ENCODE measurements at regions not wholly inside any gene's neighbourhood (a gene's known extent, or its start where the extent isn't known, plus 50 kb on each side); places are given as distances from the start of the nearest gene placed in this dataset.

DNA sequence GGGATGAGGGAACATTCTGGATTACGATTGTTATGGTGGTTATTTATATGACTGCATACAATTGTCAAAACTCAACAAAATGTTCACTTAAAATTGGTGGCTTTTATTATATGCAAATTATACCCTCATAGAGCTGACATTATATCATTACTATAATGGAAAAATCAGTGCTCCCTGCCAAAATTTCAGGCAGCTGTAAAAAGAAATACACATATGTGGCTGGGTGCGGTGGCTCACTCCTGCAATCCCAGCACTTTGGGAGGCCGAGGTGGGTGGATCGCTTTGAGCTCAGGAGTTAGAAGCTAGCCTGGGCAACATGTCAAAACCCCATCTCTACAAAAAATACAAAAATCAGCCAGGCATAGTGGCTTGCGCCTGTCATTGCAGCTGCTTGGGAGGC lies 75.8 kb upstream of the SULF2 start:
- Histone ChIP-seq H3K4me1 (no peaks in the 10 kb centered on the region), H3K4me3 (no peak overlapping the region), H3K36me3 (no peaks in the 10 kb centered on the region), H3K27ac (no peak overlapping the region), H3K9me3 (no peaks in the 10 kb centered on the region), H3K27me3 (no peaks in the 10 kb centered on the region)
- TF ChIP-seq CTCF (IDR thresholded peaks at IDR 0.05) = no peak
- WGBS, 2 donors = 85 to 88% methylated on average over 5 of the region's 5 CpGs
- ATAC-seq = no peak
- intact Hi-C loops (cut with DNase I) = no loop called here
- no peak for DNase-seq
- no peak for FAIRE-seq

- no peak for DNase-seq
- Histone ChIP-seq H3K4me1 (no peaks in the 10 kb centered on the region), H3K27me3 (no peaks in the 10 kb centered on the region), H3K4me3 (no peak overlapping the region), H3K27ac (no peak overlapping the region), H3K36me3 (no peaks in the 10 kb centered on the region), H3K9me3 (no peaks in the 10 kb centered on the region)
- FAIRE-seq = no peak
- 68 to 79% methylated on average over 14 of the region's 14 CpGs for WGBS, 2 donors
- no peak for ATAC-seq
- TF ChIP-seq CTCF (IDR thresholded peaks at IDR 0.05) = no peak
- intact Hi-C loops (cut with DNase I) = no loop called here
Measured at GRCh38 chr20:47860049-47860830, 75.0 kb upstream of the SULF2 start.

DNA sequence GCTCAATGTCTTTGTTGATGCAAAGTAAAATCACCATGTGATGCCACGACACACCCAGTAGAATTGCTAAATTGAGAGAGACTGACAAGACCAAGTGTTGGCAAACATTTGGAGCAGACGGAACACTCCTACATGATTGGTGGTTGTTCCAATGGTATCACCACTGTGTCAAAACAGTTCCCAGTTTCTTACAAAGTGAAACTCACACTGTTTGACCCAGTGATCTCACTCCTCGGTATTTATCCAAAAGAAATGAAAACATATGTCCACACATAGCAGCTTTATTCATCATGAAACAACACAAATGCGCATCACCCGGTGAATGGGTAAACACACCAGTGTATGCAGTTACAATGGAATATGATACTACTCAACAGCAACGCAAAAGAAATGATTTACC lies 74.0 kb upstream of the SULF2 start:
- no peak for FAIRE-seq
- no peaks in the 10 kb centered on the region for H3K9me3 ChIP-seq

DNA sequence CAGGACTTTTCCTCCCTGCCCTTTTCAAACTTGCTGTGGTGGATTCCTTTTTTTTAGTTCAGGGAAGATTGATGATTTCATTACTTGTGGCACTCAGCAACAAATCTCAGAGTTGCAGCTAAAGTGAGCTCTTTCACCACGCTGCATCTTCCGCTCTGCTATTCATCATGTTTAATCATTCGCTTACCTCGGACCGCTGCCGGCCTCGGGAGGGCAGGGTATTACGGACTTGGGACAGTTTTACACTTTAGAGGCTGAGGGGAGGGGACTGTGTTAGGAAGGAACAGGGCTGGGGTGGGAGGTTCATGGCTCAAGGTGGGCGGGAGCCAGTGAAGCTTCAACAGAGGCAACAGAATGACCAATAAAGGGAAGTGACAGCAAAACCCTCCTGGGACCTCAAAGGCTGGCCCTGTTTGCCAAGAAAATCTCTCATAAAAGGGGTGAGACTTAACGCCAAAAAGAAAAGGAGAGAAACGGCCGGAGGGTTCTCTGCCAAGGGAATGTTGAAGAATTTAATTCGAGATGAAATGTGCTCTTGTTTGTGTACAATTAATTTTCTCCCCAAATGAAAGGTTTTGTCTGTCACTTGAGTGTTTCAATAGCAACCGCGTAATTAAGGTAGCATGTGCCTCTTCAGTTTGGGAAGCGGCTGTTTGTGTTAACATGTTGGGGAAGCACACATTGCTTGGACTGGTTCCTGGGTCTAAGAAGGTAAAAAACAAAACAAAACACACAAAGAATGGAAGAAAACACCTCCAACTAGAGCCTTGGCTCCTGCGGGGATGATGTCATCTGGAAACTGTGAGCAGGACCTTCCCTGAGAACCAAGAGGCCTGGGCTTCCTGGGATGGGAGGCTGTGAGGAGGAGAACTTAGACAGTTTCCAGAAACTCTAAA lies 72.5 kb upstream of the SULF2 start:
- H3K4me3 ChIP-seq = no peak overlapping the region
- ATAC-seq (peak in 3 of 4 donors; percentile 41 to 70 (median 54)), DNase-seq (no peak), FAIRE-seq (no peak)
- WGBS, 2 donors = 24 to 25% methylated on average over 17 of the region's 17 CpGs
- no peaks in the 10 kb centered on the region for H3K9me3 ChIP-seq
- no peaks in the 10 kb centered on the region for H3K36me3 ChIP-seq
- peak overlapping the region in 1 of 4 donors; percentile 52 for H3K27ac ChIP-seq
- no peaks in the 10 kb centered on the region for H3K27me3 ChIP-seq
- no peak for TF ChIP-seq CTCF (IDR thresholded peaks at IDR 0.05)
- no peaks in the 10 kb centered on the region for H3K4me1 ChIP-seq
- intact Hi-C loops (cut with DNase I) = no loop called here

More for the DNA sequence above, 74.0 kb upstream of the SULF2 start:
- no peak overlapping the region for H3K27ac ChIP-seq
- no peaks in the 10 kb centered on the region for H3K27me3 ChIP-seq
- no peaks in the 10 kb centered on the region for H3K36me3 ChIP-seq
- 78 to 84% methylated on average over 6 of the region's 6 CpGs for WGBS, 2 donors
- no peak for TF ChIP-seq CTCF (IDR thresholded peaks at IDR 0.05)
- H3K4me1 ChIP-seq = no peaks in the 10 kb centered on the region
- ATAC-seq (no peak), DNase-seq (no peak)
- no peak overlapping the region for H3K4me3 ChIP-seq
- intact Hi-C loops (cut with DNase I) = no loop called here
